ENCODE measurements at regions not wholly inside any gene's neighbourhood (a gene's known extent, or its start where the extent isn't known, plus 50 kb on each side); places are given as distances from the start of the nearest gene placed in this dataset.

DNA sequence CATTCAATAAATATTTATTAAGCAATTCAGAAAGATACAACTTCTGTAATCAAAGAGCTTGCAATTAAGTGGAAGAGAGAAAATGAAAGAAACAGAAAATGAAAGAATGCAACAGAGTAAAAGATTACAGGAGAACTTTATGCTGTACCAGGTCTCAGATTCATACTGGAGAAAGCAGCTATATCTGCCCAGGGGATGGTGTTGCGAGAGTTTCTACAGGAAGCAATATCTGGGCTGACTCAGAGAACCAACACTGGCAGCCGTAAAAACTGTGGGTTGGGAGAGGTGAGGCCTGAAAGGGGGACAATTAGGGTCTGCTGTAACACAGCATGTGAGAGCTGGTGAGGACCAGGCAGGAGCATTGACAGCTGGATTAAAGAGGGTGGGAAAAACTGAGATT lies 256.7 kb upstream of the TCF21 start:
- no peak for DNase-seq

DNA sequence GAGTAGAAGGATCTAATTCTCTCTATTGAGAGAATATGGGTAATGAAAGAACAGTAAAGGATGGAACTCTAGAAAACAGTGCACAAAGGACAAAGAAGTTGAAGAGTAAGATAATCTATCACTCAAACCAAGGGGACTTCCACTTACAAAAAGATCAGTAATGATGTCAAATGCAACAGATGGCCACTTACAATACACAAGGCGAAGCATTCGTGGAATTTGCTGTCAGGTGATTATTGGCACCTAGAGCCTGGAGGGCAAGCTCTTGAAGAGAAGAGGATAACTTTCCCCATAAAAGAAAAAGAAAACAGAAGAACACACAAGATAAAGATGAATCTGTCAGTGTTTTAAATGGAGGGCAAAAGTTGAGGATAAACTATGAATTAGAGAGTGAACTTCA lies 256.0 kb upstream of the TCF21 start:
- no peak for DNase-seq

DNA sequence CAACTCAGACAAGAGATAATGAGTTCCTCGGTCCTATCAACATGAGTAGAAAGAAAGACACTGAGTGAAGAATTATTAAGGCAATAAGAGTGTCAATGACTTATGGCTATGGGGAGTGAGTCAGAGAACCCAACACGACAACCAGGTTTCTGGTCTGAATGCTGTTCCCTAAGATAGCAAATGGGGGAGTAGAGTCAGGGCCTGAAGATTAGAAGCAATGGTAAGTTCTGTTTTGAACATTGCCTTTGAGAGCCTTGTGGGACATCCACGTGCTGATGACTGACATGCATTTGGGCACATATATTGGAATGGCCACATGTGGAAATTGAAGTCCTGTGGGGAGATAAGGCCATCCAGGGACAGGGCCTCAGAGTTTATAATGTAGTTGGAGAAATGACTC lies 254.4 kb upstream of the TCF21 start:
- no peak for DNase-seq

DNA sequence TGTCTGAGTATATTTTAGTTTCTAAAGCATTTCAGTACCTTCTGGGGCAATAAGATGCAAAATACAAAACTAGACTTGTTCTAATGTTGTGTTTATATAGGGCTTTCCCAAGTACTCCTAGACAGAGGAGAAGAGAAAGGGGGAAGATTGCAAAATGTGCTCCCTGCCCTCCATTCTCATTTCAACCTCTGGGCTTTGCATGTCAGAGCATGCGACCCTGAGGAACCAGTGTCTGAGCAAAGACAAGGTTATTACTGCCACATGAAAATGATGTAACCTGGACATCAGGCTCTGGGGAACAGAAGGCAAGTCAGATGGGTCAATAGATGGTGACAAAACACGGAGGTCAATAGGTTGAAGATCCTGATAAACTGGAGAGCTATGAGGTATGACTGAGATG lies 253.5 kb upstream of the TCF21 start:
- DNase-seq: no peak

DNA sequence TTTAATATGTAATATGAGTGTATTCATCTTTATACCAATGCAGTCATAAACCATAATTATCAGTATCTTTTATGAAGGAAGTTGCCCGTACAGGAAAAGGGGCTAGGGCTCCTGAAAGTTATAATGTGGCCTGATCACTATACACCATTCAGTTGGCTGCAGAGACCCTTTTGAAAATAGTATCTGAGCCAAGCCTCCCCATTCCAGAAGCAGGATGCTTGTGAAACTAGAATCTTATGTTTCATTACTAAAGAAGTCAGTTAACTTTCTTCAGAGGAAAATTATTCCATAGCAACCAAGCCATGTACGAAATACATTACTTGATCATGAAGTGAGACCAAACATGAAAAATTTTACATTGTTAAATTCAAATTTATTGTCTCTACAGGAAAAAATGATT lies 251.5 kb upstream of the TCF21 start:
- DNase-seq: no peak

DNA sequence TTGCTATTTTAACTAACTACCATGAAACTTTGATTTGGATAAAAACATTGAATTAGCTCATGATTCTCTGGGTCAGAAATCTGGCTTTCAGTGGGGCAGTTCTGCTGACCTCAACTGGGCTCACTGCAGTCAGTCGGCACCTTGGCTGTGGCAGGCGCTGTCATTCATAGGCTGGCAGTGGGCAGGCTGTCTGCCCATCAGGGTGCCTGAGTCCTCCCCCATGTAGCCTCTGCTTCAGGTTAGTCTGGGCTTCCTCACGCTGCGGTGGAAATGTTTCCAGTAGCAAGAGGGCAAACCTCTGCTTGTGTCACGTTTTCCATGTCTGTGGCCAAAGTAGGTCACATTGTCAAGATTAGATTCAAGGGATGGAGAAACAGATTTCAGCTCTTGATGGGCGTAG lies 251.0 kb upstream of the TCF21 start:
- no peak for DNase-seq

DNA sequence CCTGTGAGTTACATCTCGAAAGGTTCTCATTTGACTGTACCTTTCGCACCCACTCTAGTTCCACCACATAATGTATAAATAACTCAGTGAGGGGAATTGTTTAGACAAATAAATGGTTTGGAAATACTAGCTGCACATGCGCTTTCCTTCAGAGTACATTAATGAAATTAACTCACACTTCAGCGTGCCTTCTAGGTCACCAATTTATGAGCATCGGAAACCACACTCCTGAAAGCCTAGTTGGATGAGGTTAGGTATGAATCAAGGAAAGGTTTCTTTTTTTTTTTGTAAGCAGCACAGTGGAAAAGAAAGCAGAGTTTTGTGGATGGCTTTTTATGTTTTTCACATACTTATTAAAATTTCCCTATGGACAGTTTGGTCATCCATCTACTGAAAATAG lies 247.8 kb upstream of the TCF21 start:
- no peak for DNase-seq

DNA sequence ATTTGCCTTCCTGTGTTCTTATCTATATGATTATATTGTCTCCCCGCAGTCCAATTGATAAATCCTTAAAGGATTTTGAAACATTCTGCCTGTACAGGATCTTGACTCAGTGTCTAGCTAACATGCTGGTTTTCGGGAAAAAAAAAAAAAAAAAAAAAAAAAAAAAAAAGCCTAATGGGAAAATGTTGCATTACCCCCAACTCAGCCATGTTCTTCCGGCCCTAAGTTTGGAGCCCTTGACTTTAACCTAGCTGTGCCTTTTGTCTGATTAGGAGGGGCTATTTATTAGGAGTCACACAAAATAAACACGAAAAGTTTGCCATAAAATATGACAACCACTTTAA lies 244.4 kb upstream of the TCF21 start:
- DNase-seq: no peak

DNA sequence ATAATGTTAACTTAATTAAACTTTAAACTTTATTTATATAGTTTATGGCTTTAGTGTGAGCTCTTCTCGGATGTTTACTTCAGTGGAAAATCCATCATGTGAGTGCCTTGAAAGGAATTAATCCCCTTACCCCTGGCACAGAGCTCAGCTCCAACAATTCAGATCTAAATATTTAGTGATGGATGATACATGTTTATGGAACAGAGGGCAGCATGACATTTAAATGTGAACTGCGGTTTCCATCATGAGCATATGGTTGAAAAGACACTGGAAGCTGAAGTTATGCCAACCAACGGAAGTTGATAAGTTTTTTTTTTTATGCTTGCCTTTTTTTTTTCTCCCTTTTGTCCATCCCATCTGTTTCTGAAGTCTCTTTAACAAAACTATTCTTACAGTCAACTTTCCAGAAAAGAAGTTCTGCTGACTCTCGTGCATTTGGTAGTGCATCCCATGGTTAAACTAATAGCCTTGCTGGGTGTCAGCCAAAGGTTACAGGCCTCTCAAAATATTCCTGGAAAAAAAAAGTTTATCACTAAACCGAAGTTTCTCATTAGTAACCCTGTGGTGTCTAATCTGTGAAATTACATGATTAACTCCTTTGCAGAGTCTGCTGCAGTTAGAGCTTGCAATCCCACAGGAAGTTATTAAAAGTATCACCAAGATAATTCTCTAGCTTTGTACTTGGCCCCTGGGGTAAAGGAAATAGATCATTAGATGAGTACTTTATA lies 243.9 kb upstream of the TCF21 start:
- DNase-seq: no peak

DNA sequence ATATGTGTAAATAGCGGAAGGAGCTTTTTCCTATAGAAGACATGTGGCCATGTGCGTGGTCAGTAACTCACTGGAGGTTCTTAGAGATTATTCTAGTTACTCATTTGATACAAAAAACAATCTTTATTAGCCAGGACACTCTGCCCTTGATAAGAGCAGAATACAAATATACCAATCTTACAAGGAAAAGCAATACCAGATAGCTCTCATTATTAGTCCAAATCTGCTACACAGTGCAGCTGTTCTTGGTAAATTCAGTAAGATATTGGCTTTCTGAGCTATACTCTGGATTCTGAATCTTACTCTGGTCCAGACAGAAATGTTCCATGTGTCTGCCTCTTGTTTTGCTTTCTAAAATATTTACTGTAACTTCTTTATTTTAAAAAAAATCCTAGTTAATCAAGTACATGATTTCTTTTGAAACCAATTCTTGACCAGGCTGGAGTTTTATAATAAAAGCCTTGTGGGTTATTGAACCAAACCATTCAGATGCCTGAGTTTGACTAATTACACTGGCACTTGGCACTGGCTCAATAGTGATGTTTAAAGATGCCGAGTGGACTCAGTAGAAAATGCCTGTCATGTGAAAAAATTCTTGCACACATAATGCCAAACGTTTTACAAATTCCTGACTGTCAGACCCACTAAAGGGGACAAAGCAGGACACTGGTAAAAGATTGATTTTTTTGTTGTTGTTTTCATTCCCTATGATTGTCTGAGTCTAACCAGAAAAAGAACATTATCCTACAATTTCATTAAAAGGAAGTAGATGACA lies 242.8 kb upstream of the TCF21 start:
- no peak for DNase-seq

DNA sequence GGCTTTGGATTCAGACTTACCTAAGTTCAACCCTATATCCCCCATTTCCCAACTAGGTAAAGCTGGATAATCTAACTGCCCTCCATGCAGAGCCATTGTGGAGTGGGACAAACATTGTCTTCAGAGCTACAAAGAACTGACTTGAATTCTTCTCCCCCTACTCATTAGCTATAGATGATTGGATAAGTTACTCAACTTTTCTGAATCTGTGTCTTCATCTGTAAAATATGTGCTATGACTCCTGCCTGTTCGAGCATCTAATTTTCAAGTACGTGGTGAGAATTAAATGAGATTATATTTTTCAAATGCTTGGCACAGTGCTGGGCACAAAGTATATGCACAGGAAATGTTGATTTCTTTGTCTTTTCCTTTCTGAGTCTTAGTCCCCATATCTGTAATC lies 240.3 kb upstream of the TCF21 start:
- no peak for DNase-seq

DNA sequence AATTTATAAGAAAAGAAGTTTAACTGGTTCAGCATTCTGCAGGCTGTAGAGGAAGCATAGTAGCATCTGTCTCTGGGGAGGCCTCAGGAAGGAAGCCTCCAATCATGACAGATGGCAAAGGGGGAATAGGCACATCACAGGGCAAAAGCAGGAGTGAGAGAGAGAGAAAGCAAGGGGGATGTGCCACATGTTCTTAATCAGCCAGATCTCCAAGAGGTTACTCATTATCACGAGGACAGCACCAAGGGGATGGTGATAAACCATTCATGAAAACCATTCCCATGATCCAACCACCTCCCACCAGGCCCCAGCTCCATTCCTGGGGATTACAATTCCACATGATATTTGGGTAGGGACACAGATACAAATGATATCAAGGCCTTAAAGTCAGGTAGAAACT lies 217.5 kb upstream of the TCF21 start:
- no peak for DNase-seq

DNA sequence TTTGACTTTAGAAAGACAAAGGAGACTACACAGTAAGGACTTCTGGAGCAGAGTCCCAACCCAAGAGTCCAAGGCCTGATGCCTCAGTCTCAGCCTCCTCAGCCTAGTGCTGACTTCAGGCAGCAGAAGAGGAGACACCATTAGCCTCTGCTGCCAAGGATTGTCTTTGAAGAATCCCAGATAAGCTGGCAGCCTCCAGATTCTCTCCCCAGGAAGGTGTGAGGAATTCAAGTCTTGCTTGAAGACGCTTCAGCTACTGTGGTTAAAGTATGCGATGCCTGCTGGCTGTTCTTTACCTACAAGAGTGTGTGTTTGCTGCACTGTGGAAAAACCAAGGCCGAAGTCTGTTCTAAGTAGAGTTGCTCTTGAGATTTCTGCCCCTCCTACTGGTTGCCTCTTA lies 215.9 kb upstream of the TCF21 start:
- DNase-seq: no peak

DNA sequence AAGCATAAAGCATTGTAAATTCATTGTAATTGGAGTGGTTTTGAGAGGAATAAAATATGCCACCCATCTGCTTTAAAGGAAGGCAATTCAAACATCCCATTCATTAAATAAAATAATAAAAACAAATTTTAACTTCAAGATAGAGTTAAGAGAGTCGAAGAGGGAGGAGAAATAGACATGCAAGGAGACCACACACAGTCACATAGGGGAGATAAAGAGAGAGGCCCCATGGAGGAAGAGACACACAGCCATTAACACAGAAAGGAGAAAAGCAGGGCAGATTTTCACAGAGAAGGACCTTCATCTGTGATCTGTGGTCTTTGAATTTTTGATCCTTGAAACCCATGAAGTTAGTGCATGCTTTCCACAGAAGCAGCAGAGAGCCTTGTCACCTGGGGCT lies 214.3 kb upstream of the TCF21 start:
- DNase-seq: no peak

DNA sequence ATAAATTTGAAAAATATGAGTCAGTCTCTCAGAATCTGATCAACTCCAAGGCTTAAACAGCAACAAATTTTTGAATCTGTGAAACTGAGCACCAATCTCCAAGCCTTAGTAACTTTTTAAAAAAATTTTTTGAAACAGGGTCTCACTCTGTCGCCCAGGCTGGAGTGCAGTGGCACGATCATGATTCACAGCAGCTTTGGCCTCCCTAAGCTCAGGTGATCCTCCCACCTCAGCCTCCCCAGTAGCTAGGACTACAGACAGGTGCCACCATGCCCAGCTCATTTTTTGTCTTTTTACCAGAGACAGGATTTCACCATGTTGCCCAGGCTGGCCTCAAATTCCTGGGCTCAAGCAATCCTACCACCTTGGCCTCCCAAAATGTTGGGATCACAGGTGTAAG lies 207.9 kb upstream of the TCF21 start:
- no peak for DNase-seq

DNA sequence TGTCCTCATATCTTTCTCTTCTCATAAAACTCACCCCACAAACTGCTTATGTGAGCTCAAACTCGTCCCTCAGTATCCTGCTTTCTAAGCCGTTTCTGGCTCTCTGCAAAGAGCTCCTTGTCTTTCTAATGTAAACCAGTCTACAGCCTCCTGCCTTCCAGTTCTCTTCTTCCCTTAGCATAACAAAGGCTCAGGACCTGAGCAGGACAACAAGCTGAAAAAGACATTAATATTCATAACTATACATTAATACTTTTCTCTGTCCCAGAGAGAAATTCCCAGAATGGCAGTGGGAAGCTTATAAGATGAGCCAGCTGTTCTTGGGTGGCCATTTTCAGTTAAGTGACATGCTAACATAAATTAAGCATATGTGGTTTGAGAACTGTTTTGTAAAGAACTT lies 207.0 kb upstream of the TCF21 start:
- DNase-seq: no peak

DNA sequence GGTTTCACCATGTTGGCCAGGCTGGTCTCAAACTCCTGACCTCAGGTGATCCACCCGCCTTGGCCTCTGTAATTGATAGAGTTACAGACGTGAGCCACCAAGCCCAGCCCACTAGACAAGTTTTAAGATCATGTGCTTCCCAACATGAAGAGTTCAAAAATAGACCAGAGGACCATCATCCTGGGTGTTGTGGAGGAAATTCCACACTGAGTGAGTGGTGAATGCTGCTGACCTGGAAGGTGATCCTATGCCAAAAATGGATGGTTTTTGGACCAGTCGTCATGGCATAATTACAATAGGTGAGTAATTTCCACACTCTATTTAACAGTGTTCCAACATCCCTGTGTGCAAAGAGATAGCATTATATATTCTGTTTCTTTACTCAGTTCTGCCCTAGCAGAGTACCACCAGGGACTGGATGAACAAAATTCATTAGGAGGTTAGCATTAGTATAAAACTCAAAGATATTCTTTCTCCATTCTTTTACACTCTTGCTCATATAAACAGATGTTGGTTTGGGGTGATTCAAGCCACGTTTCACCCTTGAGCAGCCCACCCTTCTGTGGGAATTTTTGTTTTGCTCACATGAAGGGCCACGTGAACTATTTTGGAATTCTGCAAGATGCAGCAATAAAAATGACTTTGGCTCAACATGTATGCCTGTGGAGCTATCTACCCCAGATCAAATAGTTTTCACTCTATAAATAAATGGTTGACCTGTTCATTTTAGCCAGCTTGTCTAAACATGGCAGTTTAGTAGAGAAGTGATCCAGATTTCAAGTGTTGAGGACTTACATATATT lies 206.2 kb upstream of the TCF21 start:
- no peak for DNase-seq

DNA sequence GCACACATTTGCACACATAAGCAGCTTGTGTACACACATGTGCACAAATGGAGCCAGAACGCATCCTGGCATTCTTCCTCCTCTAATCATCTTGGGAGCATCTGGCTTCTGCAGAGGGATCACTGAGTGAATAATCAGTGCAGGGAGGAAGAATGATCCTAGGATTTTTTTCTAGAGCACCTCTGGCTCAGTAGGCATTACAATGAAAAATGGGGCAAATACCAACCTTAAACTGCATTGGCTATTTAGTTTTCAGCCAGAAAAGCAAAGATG lies 205.7 kb upstream of the TCF21 start:
- DNase-seq: no peak

DNA sequence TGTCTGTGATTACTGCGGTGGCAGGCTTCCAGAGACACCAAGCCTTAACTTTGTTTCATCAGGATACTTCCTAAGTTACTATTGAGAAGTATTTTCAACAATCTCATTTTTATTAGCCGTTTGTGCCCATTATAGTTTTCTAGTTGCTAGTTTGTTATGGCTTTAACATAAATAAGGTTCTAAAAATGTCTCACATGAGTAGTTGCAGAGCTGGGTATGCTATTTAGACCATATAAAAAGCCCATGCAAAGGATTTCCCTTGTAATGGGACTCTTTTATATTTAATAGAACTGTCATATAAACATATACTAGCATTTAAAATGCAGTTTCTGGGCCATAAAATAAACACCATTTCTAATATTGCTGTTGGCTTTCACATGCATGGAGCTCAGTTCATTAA lies 205.3 kb upstream of the TCF21 start:
- no peak for DNase-seq

DNA sequence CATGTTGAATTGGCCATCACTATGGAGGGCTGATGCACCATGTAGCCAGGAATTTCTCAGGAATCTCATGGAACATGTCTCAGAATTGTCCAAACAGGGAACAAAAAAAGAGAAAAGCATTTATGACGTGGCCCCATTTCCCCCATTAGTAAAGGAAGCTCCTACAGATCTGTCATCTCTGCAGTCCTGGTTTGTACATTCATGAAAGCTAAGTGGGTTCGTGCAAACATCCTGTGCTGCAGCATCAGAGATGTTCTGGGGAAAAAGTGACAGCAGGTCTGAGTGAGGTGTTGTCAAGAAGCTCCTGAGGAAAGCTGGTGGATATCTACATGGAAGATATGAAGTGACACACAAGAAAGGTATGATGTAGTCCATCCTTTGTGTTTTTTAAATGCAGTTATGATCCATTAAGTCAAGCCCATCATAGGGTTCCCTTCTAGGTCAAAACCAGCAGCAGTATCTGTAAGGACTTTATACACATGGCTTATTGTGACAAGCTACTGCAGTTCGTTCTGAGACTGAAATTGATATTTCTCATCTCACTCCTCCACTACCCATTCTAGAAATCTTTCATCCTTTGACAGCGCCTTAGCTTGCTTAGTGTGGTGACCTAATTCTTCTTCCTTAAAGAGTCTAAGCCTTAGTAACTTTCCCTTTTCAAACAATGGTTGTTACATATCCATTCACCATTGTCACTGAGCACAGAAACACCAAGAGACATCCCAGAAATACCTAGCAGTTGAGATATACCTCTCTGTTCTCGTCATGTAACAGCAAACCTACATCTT lies 200.0 kb upstream of the TCF21 start:
- no peak for DNase-seq

DNA sequence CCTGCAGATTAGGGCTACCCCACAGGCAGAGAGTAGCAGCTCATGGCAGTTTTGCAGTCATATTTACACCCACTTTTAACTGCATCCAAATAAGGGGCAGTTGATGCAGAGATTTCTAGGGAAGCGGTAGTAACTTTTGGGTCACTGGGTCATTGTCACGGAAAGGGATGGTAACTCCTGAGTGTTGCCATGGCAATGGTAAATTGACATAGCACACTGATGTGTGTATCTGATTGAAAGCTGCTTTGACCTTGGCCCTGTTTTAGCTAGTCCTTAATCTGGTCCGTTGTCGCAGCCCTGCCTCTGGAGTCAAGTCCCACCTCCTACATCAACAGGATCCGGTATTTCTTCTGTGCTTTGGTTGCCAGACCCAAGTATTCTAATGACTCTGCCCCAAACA lies 199.1 kb upstream of the TCF21 start:
- DNase-seq: no peak

DNA sequence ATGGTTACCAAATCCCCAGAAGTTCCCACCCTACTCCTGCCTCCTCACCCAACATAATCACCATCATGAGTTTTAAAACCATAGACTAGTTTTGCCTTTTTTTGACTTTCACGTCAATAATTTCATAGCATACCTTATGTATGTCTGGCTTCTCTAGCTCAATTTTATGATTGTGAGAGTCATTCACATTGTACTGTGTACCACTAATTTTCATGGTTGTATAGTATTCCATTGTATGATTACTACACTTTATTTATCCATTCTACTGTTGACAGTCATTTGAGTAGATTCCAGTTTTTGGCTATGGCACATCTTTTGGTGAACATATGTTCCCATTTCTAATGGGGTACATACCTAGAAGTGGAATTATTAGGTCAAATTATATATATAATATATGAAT lies 195.3 kb upstream of the TCF21 start:
- DNase-seq: no peak

DNA sequence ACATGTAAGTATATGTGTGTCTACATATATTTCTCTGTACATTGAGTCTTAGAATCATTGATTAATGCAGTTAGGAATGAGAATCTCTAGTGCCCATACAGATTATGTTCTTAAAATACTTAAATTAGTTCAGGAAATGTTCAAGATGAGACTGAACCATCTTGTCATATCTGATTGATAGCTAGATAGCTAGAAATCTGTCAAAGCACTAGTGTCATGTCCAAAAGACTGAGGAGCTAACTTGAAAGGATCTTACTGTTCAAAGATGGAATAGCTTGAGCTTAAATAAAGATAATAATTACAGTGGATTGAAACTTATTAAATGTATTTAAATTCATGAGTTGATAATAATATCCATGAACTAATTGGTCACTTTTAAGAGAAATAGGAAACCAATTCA lies 191.7 kb upstream of the TCF21 start:
- no peak for DNase-seq

DNA sequence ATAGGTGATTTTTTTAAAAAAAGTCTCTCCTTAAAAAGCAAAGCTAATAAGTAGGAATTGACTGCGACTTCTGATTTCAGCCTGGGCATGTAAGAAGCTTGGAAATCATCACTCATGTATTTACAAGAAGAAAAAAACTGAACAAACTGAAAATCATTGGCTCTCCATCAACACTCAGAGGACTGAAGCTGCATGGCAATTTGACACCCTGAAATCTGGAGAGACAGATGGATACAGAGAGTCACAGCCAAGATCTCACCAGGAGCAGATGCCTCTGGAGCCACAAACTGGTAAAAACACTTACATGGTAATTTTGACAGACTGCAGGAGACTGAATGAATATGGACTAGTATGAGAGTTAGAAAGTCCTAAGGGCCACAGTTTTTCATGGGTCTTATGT lies 191.2 kb upstream of the TCF21 start:
- DNase-seq: no peak

Data from NCI-H345 (cell line).